GM06990 (cell line): ENCODE measurements at regions not wholly inside any gene's neighbourhood (a gene's known extent, or its start where the extent isn't known, plus 50 kb on each side); places are given as distances from the start of the nearest gene placed in this dataset.
"Not testable (repeated sequence)": the region's sequence is repeated elsewhere in the genome, so short reads cannot be mapped to it uniquely, and the experiment has no call there.

Experiments
- DNase-seq: peaks from one replicate; pipeline ENCODE4 v3.0.0-alpha.2; 2011; ENCODE audit not compliant: insufficient read length; ENCODE audit errors: extremely low read depth
- H3K27me3 ChIP-seq: replicated peaks from 2 replicates; pipeline ENCODE4 v1.6.0; 2011; ENCODE audit warnings: low read length; ENCODE audit not compliant: control insufficient read depth, insufficient read depth
- H3K36me3 ChIP-seq: 2 replicates; pipeline ENCODE4 v1.5.1; 2011; ENCODE audit warnings: low read length; ENCODE audit not compliant: control insufficient read depth, insufficient read depth
- H3K4me3 ChIP-seq: replicated peaks from 2 replicates; pipeline ENCODE4 v1.5.1; 2011; ENCODE audit warnings: low read depth, mild to moderate bottlenecking, control low read depth, low read length
- TF ChIP-seq, protein P1 (sequence below): IDR thresholded peaks from 2 replicates; pipeline ENCODE4 v1.5.1; 2011; ENCODE audit warnings: low read length, control low read depth, mild to moderate bottlenecking, inconsistent platforms; ENCODE audit not compliant: insufficient read depth, poor library complexity, severe bottlenecking

DNA sequence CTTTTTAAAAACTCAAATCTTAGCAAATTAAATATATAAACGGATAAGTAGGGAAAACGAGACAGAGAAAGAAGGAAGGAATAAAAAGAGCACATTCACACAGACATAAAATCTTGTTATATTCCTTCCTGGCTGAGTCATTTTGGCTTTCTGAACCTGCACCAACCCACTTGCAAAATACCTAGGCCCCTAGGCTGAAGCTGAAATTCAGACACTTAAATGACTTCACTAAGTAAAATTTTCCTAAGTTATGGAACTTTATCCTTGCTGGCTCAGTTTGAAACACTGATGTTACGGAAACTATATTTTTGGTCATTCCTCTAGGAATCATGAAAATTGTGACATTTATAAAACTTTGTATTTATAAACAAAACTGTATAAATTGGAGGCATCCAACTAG is 462.8 kb upstream of the NFIA start:
- DNase-seq = no peak
- H3K27me3 ChIP-seq = no peaks in the 10 kb centered on the region
- H3K36me3 ChIP-seq = no peaks in the 10 kb centered on the region
- H3K4me3 ChIP-seq = no peak overlapping the region
- TF ChIP-seq, protein P1, sequence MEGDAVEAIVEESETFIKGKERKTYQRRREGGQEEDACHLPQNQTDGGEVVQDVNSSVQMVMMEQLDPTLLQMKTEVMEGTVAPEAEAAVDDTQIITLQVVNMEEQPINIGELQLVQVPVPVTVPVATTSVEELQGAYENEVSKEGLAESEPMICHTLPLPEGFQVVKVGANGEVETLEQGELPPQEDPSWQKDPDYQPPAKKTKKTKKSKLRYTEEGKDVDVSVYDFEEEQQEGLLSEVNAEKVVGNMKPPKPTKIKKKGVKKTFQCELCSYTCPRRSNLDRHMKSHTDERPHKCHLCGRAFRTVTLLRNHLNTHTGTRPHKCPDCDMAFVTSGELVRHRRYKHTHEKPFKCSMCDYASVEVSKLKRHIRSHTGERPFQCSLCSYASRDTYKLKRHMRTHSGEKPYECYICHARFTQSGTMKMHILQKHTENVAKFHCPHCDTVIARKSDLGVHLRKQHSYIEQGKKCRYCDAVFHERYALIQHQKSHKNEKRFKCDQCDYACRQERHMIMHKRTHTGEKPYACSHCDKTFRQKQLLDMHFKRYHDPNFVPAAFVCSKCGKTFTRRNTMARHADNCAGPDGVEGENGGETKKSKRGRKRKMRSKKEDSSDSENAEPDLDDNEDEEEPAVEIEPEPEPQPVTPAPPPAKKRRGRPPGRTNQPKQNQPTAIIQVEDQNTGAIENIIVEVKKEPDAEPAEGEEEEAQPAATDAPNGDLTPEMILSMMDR = no peak

DNA sequence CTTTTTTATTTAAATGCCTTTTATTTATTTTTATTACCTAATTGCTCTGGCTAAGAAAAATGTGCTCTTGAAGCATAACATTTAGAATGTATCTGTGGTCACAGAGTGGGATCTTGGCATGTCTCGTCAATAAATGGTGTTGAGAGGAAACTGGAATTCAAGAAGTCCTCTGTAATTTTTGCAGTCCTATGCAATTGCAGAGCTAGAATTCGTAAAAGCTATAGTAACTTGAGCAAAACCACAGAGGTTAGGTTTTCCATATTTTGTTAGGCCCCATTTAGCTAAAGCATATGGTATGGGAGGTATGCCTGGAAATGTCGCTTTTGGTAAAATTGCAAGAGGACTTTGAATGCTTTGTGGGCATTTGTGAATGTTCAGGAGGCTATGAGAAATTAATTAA is 466.7 kb upstream of the NFIA start:
- DNase-seq = no peak
- TF ChIP-seq, protein P1 = no peak
- no peaks in the 10 kb centered on the region for H3K36me3 ChIP-seq
- H3K4me3 ChIP-seq = no peak overlapping the region
- no peaks in the 10 kb centered on the region for H3K27me3 ChIP-seq

DNA sequence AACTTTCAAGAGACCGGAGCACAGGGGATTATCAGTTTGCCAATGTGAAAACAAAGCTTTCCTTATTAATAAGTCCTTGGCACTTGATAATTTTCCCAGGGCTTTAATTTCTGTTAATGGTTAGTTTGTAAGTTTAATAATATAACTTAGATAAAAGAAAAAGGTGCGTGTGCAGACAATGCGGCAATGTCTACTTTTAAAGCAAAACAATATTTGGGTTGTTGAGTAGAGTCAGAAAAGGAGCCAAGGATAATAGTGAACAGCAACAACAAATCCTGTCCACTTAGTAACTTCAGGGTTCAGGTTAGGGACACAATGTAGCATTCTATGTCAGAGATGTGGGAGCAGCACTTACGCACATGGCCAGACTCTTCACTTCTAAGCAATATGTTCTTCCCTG is 469.6 kb upstream of the NFIA start:
- no peak for DNase-seq
- no peak overlapping the region for H3K4me3 ChIP-seq
- no peaks in the 10 kb centered on the region for H3K27me3 ChIP-seq
- TF ChIP-seq, protein P1 = no peak
- no peaks in the 10 kb centered on the region for H3K36me3 ChIP-seq

DNA sequence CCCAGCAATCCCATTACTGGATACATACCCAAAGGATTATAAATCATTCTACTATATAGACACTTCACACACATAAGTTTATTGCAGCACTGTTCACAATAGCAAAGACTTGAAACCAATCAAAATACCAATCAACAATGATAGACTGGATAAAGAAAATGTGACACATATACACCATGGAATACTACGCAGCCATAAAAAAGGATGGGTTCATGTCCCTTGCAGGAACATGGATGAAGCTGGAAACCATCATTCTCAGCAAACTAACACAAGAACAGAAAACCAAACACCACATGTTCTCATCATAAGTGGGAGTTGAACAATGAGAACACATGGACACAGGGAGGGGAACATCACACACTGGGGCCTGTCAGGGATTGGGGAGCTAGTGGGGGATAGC is 475.4 kb upstream of the NFIA start:
- not testable (repeated sequence) for DNase-seq, H3K4me3 ChIP-seq, H3K27me3 ChIP-seq, H3K36me3 ChIP-seq

DNA sequence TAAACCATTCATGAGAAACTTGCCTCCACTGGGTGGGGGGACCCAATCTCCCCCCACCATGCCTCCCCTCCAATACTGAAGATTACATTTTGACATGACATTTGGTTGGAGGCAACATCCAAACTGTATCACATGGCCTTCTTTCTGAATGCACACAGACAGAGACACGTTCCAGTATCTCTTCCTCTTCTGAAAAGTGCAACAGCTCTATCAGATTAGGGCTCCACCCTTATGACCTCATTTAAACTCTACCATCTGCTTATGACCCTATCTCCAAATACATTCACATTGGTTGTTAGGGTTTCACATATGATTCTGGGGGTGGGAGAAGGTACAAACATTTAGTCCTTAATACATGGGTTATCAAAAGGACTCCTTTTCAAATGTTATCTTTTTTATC is 481.8 kb upstream of the NFIA start:
- Histone ChIP-seq H3K36me3 (no peaks in the 10 kb centered on the region), H3K27me3 (no peaks in the 10 kb centered on the region), H3K4me3 (no peak overlapping the region)
- TF ChIP-seq, protein P1 = no peak
- no peak for DNase-seq

DNA sequence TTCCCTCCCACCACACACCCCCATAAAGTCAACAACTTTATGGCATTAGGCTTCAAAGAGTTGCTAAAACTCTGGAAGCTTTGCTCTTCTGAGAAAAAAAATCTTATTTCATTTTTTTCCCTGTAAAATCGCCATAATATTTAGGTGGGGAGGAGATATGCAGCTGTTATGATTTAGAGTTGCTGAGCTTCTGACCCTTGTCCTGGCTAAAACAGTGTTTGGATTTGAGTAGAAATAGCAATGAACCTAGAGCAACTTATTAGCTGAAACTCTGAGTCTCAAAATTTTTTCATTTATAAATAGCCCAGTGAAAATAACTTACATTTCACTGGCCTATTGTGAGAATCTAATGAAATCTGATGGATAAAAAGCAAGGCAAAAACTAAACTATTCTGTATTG is 482.8 kb upstream of the NFIA start:
- no peak for DNase-seq
- TF ChIP-seq, protein P1 = no peak
- Histone ChIP-seq H3K27me3 (no peaks in the 10 kb centered on the region), H3K4me3 (no peak overlapping the region), H3K36me3 (no peaks in the 10 kb centered on the region)
